HG03565 (cell line): ENCODE measurements at regions not wholly inside any gene's neighbourhood (a gene's known extent, or its start where the extent isn't known, plus 50 kb on each side); places are given as distances from the start of the nearest gene placed in this dataset.

Experiments
- ATAC-seq: cut with Tn5 transposase; IDR thresholded peaks from one replicate; pipeline ENCODE4 v1.9.1; 2021; ENCODE audit warnings: mild to moderate bottlenecking, moderate library complexity; ENCODE audit not compliant: unreplicated experiment

- ATAC-seq: no peak
Observed at GRCh38 chr2:62566847-62567246, 60.9 kb upstream of the TMEM17 start.

- no peak for ATAC-seq
Observed at GRCh38 chr2:62565309-62565908, 59.4 kb upstream of the TMEM17 start.

DNA sequence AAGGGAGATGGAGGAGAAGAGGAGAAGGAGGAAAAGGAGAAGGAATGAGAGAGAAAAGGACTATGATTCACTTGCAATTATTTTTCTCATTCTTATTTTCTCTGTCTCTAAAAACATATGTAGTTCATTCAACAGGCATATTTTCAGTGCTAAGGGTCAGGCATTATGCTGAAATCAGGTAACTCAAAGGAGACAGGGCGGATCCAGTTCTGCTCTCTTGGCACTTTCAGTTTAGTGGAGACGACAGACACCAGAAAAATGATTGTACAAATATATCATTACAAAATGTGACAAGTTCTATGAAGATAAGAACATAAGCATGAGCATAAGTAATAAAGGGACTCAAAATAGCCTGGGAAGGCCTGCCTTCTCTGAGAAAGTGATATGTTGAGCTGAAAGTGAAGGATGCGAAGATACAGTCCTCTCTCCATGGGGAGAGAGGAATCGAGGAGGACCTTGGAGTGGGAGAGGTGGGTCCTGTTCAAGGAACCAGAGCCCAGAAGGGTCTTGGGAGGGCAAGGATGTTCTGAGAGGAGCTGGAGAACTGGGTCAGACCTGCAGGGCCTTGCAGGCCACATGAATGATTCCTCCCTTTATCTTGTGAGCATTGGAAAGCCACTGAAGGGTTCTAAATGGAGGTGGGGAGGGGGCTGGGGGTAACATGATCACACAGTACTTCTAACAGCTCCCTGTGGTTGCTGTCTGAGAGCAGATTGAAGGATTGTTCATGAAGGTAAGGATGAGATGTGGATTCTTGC lies 58.6 kb upstream of the TMEM17 start:
- no peak for ATAC-seq

GRCh38 chr2:62561586-62561985 lies 55.6 kb upstream of the TMEM17 start:
- ATAC-seq: no peak

DNA sequence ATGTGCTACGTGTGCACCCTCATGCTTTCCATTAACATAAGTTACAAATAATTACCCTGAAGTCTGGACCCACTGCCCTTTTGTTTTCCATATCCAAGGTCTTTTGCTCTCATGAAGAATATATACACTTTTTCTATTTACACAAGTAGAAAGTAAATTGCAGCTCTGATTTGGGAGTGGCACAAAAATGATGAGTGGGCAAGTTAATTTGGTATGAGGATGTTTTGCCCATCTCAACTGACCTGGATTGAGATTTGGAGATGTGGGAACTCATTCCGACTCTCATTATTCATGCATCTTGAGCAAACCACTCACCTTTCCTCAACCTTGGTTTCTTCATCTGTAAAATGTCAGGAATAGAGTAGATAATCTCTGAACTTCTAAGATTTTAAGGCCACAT lies 53.6 kb upstream of the TMEM17 start:
- no peak for ATAC-seq

DNA sequence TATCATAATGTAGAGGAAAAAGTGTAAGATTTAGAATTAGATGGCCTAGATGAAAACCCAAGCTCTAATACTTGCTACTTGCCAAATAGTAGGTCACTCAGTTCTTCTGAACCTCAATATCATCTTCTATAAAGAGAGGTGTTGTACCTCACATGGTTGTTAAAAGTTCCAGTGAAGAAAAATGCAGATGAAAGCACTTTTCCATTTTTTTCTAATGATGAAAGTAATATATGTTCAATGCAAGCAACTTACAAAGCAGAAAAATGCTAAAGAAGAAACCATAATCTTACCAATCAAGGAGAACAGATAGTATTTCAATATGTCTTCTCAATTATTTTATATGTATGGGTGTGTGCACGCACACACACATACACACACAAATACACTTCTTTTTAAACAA lies 52.7 kb upstream of the TMEM17 start:
- no peak for ATAC-seq

DNA sequence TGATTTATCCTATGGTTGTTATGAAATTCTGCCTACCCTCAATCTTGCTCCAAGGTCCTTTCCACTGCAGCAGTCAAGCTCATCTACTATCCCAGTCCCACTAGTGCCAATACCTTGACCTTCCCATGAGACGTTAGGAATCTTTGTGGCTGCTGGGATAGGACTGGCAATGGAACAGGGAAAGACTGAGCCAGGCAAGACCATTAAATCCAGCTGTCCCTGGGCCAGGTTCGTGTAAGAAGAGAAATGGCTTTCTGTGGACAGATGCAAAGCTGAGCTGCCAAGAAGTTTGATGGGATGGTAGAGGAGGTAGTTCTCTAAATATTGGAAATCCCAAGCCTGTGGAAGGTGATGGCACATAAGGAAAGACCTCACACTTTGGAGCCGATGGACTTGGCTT lies 50.1 kb upstream of the TMEM17 start:
- no peak for ATAC-seq
